Left ventricle myocardium inferior (tissue), 1 donor: ENCODE measurements at regions not wholly inside any gene's neighbourhood (a gene's known extent, or its start where the extent isn't known, plus 50 kb on each side); places are given as distances from the start of the nearest gene placed in this dataset.
"Not testable (repeated sequence)": the region's sequence is repeated elsewhere in the genome, so short reads cannot be mapped to it uniquely, and the experiment has no call there.

Experiments
- DNase-seq: peaks from one replicate; pipeline ENCODE4 v3.0.0-alpha.2; 2020
- H3K27ac ChIP-seq: fragments of 200-600 bp; replicated peaks from 2 replicates; pipeline ENCODE4 v1.8.0; 2021
- H3K27me3 ChIP-seq: fragments of 200-600 bp; 2 replicates; pipeline ENCODE4 v1.8.0; 2021; ENCODE audit warnings: low read depth
- H3K36me3 ChIP-seq: fragments of 200-600 bp; 2 replicates; pipeline ENCODE4 v1.8.0; 2021
- H3K4me1 ChIP-seq: fragments of 200-600 bp; 2 replicates; pipeline ENCODE4 v1.8.0; 2021
- H3K4me3 ChIP-seq: fragments of 200-600 bp; 2 replicates; pipeline ENCODE4 v1.8.0; 2021; ENCODE audit warnings: mild to moderate bottlenecking, moderate library complexity
- H3K9me3 ChIP-seq: fragments of 200-600 bp; replicated peaks from 2 replicates; pipeline ENCODE4 v1.8.0; 2021
- intact Hi-C: fragments of 100-400 bp; cut with micrococcal nuclease; formaldehyde crosslinking; loops from one replicate; pipeline ENCODE4 v1.11.0; 2022
- donor health status: DM: no; HTN: yes; CAD: no; lungs with severe emphysema.

DNA sequence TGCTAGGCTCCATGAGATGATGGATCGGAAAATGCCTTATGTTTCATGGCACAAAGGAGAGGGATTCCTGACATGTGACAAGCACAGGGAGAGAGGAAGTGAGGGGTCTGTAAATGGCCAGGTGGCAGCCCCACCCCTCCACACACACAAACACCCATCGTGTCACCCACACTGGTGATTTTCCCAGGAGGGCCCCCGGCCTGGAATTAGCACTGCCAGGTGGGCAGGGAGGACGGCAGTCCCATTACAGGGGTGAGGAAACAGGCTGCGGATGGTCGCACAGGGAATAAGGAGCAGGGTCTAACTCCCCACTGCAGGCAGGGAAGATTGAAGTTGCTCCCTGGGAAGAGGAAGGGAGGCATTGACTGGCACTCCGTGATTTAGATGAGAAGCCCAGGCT, 395.3 kb upstream of the ZNF337 start:
- H3K27me3 ChIP-seq, intact Hi-C loops, DNase-seq, H3K27ac ChIP-seq, H3K4me1 ChIP-seq, H3K9me3 ChIP-seq, H3K36me3 ChIP-seq, H3K4me3 ChIP-seq: not testable (repeated sequence)

DNA sequence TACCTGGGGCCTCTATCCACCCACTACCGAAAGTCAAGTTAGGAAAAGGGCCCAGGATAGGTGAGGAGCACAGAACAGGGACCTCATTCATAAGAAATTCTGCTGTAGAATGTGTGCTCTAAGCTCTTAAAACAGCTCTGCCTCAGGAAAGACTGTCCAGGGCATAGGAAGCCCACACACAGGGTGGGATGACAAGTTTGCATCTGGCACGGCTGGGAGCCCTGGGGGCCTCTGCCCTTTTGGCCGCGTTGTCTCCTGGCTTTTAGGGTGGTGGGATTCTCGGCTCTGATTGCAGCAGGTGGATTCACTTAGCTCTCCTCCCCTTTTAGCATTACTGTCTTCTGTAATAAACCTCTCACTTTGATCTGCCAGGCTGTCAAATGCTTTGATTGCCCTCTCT, 389.5 kb upstream of the ZNF337 start:
- H3K27me3 ChIP-seq, H3K4me1 ChIP-seq, H3K4me3 ChIP-seq, DNase-seq, H3K36me3 ChIP-seq, H3K27ac ChIP-seq, H3K9me3 ChIP-seq, intact Hi-C loops: not testable (repeated sequence)

DNA sequence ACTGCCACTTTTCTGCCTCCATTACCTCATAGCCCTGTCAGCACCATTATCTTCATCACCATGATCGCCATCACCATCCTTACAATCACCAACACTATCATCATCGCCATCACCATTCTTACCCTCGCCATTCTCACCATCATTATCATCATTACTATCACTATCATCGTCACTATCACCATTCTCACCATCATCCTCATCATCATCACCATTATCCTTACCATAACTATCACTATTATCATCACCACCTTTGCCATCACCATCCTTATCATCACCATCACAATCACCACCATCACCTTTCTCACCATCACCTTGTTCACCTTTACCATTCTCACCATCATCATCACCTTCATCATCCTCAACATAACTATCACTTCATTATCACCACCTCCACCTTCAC, 377.3 kb upstream of the ZNF337 start:
- DNase-seq, H3K4me3 ChIP-seq, H3K27me3 ChIP-seq, H3K9me3 ChIP-seq, H3K36me3 ChIP-seq, intact Hi-C loops, H3K27ac ChIP-seq, H3K4me1 ChIP-seq: not testable (repeated sequence)

DNA sequence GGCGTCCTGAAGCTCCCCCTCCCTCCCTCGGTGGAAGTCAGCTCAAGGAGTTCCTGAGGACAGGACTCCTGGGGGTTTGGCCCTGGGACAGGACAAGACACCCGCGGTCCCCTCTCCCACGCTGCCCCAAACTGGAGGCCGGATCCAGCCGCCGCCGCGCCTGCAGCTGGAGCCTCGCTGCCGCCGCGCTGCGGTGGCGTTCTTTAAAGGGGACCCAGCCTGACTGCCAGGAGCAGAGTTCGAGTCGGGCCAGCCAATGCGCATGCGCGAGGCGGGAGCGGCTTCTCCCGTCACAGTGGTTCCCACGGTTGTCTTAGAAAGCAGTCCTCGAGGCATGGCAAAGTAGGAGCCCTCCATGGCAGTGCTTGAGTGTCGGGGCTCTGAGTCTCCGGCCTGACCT, 362.7 kb upstream of the ZNF337 start:
- H3K27me3 ChIP-seq, H3K27ac ChIP-seq, H3K4me3 ChIP-seq, H3K36me3 ChIP-seq, H3K9me3 ChIP-seq, H3K4me1 ChIP-seq, DNase-seq, intact Hi-C loops: not testable (repeated sequence)

DNA sequence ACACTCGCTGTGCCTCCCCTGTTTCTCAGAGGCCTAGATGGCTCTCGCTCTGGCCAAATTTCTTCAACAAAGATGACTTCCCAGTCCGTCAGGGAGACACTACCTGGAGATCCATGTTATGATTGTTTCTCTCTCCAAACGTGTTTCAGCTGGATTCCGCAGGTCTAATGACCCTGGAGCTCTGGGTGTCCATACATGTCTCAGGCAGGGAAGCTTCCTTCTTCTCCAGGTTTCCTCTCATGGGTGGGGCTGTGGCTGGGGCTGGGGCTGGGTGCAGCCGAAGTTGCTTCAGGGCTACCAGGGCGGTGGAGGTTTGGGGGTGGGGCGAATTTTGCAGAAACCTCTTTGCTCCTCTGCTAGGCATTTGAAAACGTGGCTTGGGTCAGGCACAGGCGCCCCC, 361.8 kb upstream of the ZNF337 start:
- H3K27ac ChIP-seq, H3K4me1 ChIP-seq, H3K9me3 ChIP-seq, intact Hi-C loops, H3K36me3 ChIP-seq, H3K27me3 ChIP-seq, H3K4me3 ChIP-seq, DNase-seq: not testable (repeated sequence)

DNA sequence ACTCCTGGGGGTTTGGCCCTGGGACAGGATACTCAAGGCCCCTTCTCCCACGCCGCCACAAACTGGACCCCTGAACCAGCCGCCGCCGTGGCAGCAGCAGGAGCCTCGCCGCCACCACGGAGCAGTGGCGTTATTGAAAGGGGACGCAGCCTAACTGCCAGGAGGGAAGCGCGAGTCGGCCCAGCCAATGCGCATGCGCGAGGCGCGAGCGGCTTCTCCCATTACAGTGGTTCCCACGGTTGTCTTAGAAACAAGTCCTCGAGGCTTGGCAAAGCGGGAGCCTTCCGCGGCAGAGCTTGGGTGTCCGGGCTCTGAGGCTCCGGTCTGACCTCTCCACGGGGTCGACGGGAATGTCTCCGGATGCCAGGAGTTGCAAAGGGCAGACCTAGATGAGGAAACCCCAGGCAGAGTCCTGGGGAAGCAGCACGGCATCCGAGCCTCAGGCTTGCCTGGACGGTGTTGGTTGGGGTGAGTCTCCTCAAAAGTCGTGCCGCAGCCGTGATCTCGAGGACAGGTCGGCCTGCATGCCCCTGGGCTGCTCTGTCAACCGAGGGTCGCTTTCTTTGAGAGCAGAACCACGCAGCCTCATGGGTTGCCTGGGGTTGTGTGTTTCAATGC, 360.6 kb upstream of the ZNF337 start:
- H3K27ac ChIP-seq, H3K36me3 ChIP-seq, H3K4me1 ChIP-seq, H3K4me3 ChIP-seq, H3K9me3 ChIP-seq, DNase-seq, intact Hi-C loops, H3K27me3 ChIP-seq: not testable (repeated sequence)

DNA sequence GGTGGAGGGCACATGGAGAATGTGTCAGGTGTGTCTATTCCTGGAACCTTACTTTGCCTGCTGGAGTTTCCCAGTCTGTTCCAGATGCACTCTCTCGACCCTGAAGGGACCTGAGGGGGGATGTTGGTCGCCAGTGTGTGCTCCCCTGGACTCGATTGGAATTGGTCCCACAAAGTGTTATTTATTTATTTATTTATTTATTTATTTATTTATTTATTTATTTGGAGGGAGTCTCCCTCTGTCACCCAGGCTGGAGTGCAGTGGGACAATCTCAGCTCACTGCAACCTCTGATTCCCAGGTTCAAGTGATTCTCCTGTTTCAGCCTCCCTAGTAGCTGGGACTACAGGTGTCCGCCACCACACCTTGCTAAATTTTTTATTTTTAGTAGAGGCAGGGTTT, 329.1 kb upstream of the ZNF337 start:
- H3K36me3 ChIP-seq, DNase-seq, intact Hi-C loops, H3K9me3 ChIP-seq, H3K4me3 ChIP-seq, H3K4me1 ChIP-seq, H3K27me3 ChIP-seq, H3K27ac ChIP-seq: not testable (repeated sequence)

DNA sequence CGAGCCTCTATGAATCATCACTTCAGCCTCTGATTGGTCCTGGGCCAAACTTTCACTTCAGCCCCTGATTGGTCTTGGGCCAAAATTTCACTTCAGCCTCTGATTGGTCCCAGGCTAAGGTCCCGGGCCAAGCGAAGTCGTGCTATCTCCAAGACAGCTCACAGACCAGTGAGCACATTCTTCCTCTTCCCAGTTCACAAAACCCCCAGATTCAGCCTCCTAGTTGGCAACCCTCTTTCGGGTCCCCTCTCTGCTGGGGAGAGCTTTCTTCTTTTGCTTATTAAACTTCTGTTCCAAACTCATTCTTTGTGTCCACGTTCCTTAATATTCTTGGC, 314.3 kb upstream of the ZNF337 start:
- Histone ChIP-seq H3K4me3 (peak overlapping the region; percentile 75), H3K4me1 (peaks cover 14% of the 10 kb centered on the region)
- H3K9me3 ChIP-seq, H3K36me3 ChIP-seq, intact Hi-C loops, H3K27ac ChIP-seq, H3K27me3 ChIP-seq, DNase-seq: not testable (repeated sequence)

DNA sequence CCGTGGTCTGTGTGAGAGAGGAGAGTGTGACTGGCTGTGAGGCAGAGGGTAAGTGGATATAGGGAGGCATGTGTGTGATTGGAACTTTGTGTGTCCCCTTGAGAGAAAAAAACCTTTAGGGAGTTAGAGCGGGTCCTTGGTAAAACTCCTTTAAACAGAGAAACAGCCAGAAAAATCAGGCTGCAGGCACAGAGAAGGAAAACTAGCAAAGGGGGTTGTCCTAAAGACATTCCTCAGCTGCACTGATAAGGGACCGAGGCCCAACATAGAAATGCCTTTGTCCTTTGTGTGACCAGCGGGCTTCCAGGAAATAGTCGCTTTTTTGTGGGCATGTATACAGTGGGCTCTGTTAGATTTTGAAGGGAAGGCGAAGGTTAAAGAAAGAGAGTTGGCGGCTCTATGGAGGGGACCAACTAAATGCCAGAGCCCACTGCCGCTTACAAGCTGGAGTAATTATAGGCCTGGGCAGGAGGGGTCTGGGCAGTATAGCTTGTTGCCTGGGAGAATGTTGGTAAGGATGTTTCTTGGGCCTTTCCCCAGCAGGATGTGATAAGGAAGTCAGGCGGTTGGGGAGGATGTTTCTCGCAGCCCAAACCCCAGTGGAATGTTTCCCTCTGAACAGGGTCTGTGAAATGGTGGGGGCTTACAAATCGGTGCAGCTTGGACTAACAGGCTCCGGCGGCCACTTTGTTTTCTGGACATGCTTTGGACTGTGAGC, 313.7 kb upstream of the ZNF337 start:
- DNase-seq, H3K9me3 ChIP-seq, intact Hi-C loops, H3K27me3 ChIP-seq, H3K36me3 ChIP-seq: not testable (repeated sequence)
- H3K27ac ChIP-seq: peak overlapping the region; percentile 89
- H3K4me1 ChIP-seq: peaks cover 14% of the 10 kb centered on the region
- peak overlapping the region; percentile 75 for H3K4me3 ChIP-seq

DNA sequence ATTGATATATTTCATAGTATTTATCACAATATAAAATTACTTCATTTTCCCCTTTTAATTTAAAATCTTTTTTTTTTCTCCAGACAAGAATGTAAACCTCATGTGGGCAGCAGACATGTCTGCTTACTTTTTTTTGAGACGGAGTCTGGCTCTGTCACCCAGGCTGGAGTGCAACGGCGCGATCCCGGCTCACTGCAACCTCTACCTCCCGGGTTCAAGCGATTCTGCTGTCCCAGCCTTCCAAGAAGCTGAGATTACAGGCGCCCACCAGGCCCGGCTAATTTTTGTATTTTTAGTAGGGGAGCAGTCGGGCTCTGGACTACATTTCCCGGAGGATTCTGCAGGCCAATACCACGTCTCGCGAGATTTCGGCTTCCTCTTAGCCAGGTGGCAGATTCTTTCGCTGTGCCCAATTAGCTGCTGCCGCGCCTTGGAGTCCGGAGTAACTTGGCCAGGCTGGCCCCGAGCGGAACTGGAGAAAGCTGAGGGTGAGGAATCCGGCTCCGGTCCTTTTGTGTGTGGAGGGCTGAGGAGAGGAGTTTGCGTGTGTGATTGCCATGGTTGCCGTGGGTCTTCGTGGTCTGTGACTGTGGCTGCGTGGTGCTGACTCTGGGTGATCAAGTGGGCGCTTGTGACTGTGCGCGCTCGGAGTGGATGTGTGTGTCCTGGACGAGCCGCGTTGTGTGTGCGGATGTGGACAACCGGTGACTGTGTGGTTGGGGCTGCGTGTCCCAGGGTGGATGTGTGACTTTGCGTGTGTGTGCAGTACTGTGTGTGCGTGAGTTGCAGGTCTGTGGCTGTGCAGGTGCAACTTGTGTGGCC, 313.0 kb upstream of the ZNF337 start:
- H3K27me3 ChIP-seq, H3K36me3 ChIP-seq, H3K9me3 ChIP-seq, intact Hi-C loops: not testable (repeated sequence)
- peak; percentile 94 for DNase-seq
- H3K27ac ChIP-seq: peak overlapping the region; percentile 89
- H3K4me3 ChIP-seq: peak overlapping the region; percentile 75
- H3K4me1 ChIP-seq: peaks cover 14% of the 10 kb centered on the region

DNA sequence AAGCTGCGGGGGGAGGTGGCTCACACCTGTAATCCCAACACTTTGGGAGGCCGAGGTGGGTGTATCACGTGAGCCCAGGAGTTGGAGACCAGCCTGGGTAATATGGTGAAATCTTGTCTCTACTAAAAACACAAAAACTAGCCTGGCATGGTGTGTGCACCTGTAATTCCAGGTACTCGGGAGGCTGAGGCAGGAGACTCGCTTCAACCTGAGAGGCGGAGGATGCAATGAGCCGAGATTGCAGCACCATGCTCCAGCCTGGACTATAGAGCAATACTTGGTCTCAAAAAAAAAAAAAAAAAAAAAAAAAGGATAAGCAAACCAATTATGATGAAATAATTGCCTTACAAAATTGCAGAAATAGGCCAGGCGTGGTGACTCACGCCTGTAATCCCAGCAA, 311.4 kb upstream of the ZNF337 start:
- H3K4me1 ChIP-seq: peaks cover 14% of the 10 kb centered on the region
- H3K36me3 ChIP-seq, intact Hi-C loops, DNase-seq, H3K27me3 ChIP-seq, H3K27ac ChIP-seq, H3K9me3 ChIP-seq, H3K4me3 ChIP-seq: not testable (repeated sequence)

DNA sequence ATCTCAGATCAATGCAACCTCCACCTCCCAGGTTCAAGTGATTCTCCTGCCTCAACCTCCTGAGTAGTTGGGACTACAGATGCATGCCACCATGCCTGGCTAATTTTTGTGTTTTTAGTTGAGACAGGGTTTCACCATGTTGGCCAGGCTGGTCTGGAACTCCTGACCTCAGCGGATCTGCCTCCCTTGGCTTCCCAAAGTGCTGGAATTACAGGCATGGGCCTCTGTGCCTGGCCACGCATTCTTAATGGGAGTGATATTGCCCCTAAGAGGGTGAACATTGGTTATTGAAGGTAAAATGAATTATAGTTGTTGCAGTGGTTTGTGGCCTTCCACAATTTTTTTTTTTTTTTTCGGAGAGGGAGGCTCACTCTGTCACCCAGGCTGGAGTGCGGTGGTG, 309.5 kb upstream of the ZNF337 start:
- H3K27ac ChIP-seq, H3K36me3 ChIP-seq, H3K9me3 ChIP-seq, DNase-seq, H3K4me3 ChIP-seq, H3K27me3 ChIP-seq, intact Hi-C loops: not testable (repeated sequence)
- H3K4me1 ChIP-seq: peaks cover 14% of the 10 kb centered on the region

DNA sequence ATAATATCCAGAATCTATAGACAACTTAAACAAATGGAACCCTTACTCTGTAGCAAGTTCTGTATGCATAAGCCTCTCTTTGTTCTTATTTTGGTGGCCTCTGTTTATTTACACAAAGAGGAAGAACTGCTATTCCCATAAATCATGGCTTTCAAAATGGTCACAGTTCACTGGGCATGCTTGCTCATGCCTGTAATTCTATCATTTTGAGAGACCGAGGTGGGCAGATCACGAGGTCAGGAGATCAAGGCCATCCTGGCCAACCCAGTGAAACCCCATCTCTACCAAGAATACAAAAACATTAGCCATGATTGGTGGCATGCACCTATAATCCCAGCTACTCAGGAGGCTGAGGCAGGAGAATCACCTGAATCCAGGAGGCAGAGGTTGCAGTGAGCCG, 307.3 kb upstream of the ZNF337 start:
- H3K4me3 ChIP-seq, H3K4me1 ChIP-seq, DNase-seq, H3K9me3 ChIP-seq, H3K27me3 ChIP-seq, H3K36me3 ChIP-seq, intact Hi-C loops, H3K27ac ChIP-seq: not testable (repeated sequence)
